ENCODE measurements at regions not wholly inside any gene's neighbourhood (a gene's known extent, or its start where the extent isn't known, plus 50 kb on each side); places are given as distances from the start of the nearest gene placed in this dataset.

- ATAC-seq = no peak
- in situ Hi-C loops (cut with HindIII; ENCODE audit: low pct_unique_long_range_greater_than_20kb, low sequenced_read_pairs) = no loop called here
- H3K9me3 ChIP-seq (ENCODE audit: control insufficient read depth, insufficient read depth, low read depth, low read length) = no peaks in the 10 kb centered on the region
- H3K4me1 ChIP-seq (ENCODE audit: control insufficient read depth, insufficient read depth, low read length) = no peaks in the 10 kb centered on the region
- BruUV-seq (replicated peaks) = no TSS peak
- no peak for DNase-seq (ENCODE audit: low read depth, low spot score)
- H3K27me3 ChIP-seq (ENCODE audit: control insufficient read depth, insufficient read depth, low read length) = no peaks in the 10 kb centered on the region
- intact Hi-C loops (cut with micrococcal nuclease; ENCODE audit: unreplicated experiment) = no loop called here
- no peaks in the 10 kb centered on the region for H3K36me3 ChIP-seq (ENCODE audit: control insufficient read depth, insufficient read depth, low read length)
- H3K27ac ChIP-seq (ENCODE audit: low read length) = no peak overlapping the region
- CTCF ChIA-PET = no interaction called here
- H3K4me3 ChIP-seq (ENCODE audit: low read depth in 2 of 2, low read length in 2 of 2) = no peak overlapping the region
- POLR2A ChIA-PET = no interaction called here
- TF ChIP-seq SIN3A (IDR thresholded peaks at IDR 0.05; ENCODE audit: borderline replicate concordance, insufficient read depth, low read depth, low read length) = no peak
- TF ChIP-seq REST (IDR thresholded peaks at IDR 0.05; ENCODE audit: insufficient read depth in 1 of 2, low read depth in 2 of 2, low read length in 1 of 2) = no peak
- TF ChIP-seq POLR2AphosphoS5 (IDR thresholded peaks at IDR 0.05; ENCODE audit: low read depth, low read length) = no peak
- TF ChIP-seq TCF7L2 (IDR thresholded peaks at IDR 0.05; ENCODE audit: low read depth, low read length) = no peak
- TF ChIP-seq CTCF (IDR thresholded peaks at IDR 0.05) = no peak
Measured at GRCh38 chr4:53732661-53733060, 141.4 kb upstream of the LNX1 start.

- Histone ChIP-seq H3K27ac (ENCODE audit: low read length) (no peak overlapping the region), H3K4me3 (ENCODE audit: low read depth in 2 of 2, low read length in 2 of 2) (no peak overlapping the region), H3K27me3 (ENCODE audit: control insufficient read depth, insufficient read depth, low read length) (no peaks in the 10 kb centered on the region), H3K9me3 (ENCODE audit: control insufficient read depth, insufficient read depth, low read depth, low read length) (no peaks in the 10 kb centered on the region), H3K36me3 (ENCODE audit: control insufficient read depth, insufficient read depth, low read length) (no peaks in the 10 kb centered on the region), H3K4me1 (ENCODE audit: control insufficient read depth, insufficient read depth, low read length) (no peaks in the 10 kb centered on the region)
- TF ChIP-seq POLR2AphosphoS5 (IDR thresholded peaks at IDR 0.05; ENCODE audit: low read depth, low read length) (no peak), REST (IDR thresholded peaks at IDR 0.05; ENCODE audit: insufficient read depth in 1 of 2, low read depth in 2 of 2, low read length in 1 of 2) (no peak), SIN3A (IDR thresholded peaks at IDR 0.05; ENCODE audit: borderline replicate concordance, insufficient read depth, low read depth, low read length) (no peak), TCF7L2 (IDR thresholded peaks at IDR 0.05; ENCODE audit: low read depth, low read length) (no peak), CTCF (IDR thresholded peaks at IDR 0.05) (no peak)
- ChIA-PET CTCF (no interaction called here), POLR2A (no interaction called here)
- DNase-seq (ENCODE audit: low read depth, low spot score) (no peak), ATAC-seq (no peak)
- intact Hi-C loops (cut with micrococcal nuclease; ENCODE audit: unreplicated experiment) = no loop called here
- in situ Hi-C loops (cut with HindIII; ENCODE audit: low pct_unique_long_range_greater_than_20kb, low sequenced_read_pairs) = no loop called here
- no TSS peak for BruUV-seq (replicated peaks)
Measured at GRCh38 chr4:53730031-53730805, 138.9 kb upstream of the LNX1 start.

Data from Panc1 (cell line).